A673 (cell line): ENCODE measurements at regions not wholly inside any gene's neighbourhood (a gene's known extent, or its start where the extent isn't known, plus 50 kb on each side); places are given as distances from the start of the nearest gene placed in this dataset.

Source experiments
- BruUV-seq: library from RNA; stranded (reverse); fragments of 400-500 nt; replicated peaks from 2 replicates; lab custom pipeline; 2021; lab: Mats Ljungman, UMichigan
- CTCF ChIA-PET: fragments of 300-600 bp; sonication (Branson Sonifier 250); formaldehyde crosslinking; loops from one replicate; lab custom pipeline; 2022; ENCODE audit warnings: antibody characterized with exemption; lab: Charles Lee
- POLR2A ChIA-PET: fragments of 300-600 bp; sonication (Branson Sonifier 250); formaldehyde crosslinking; loops from one replicate; lab custom pipeline; 2022; ENCODE audit warnings: antibody characterized with exemption; ENCODE audit not compliant: low non-redundant PET; lab: Charles Lee
- DNase-seq: peaks from one replicate; pipeline ENCODE4 v3.0.0-alpha.2; 2015; ENCODE audit warnings: low spot score
- H3K27ac ChIP-seq: fragments of 200-600 bp; sonication (generic); 2 replicates; pipeline ENCODE4 v1.5.1; 2016; ENCODE audit warnings: mixed run types, low read depth, mild to moderate bottlenecking, mixed read lengths, antibody characterized with exemption, low read length; ENCODE audit not compliant: poor library complexity, severe bottlenecking
- H3K27me3 ChIP-seq: fragments of 200-600 bp; sonication (generic); replicated peaks from 2 replicates; pipeline ENCODE4 v1.6.1; 2017; ENCODE audit warnings: mixed run types, low read depth, mild to moderate bottlenecking, mixed read lengths, antibody characterized with exemption, low read length; ENCODE audit not compliant: insufficient read depth, poor library complexity
- H3K36me3 ChIP-seq: fragments of 200-600 bp; sonication (generic); 2 replicates; pipeline ENCODE4 v1.6.1; 2016; ENCODE audit warnings: mixed run types, mild to moderate bottlenecking, mixed read lengths, antibody characterized with exemption, low read length; ENCODE audit not compliant: insufficient read depth, poor library complexity, severe bottlenecking
- H3K4me1 ChIP-seq: fragments of 200-600 bp; sonication (generic); 2 replicates; pipeline ENCODE4 v1.6.1; 2017; ENCODE audit warnings: mixed run types, mild to moderate bottlenecking, mixed read lengths, antibody characterized with exemption, low read length; ENCODE audit not compliant: insufficient read depth, poor library complexity, severe bottlenecking
- H3K4me3 ChIP-seq: fragments of 200-600 bp; sonication (generic); 2 replicates; pipeline ENCODE4 v1.5.1; 2016; ENCODE audit warnings: low read depth, mixed run types, mild to moderate bottlenecking, mixed read lengths, low read length; ENCODE audit not compliant: poor library complexity, severe bottlenecking
- H3K9me3 ChIP-seq: fragments of 200-600 bp; sonication (generic); 2 replicates; pipeline ENCODE4 v1.6.1; 2016; ENCODE audit warnings: mixed run types, low read depth, mild to moderate bottlenecking, mixed read lengths, antibody characterized with exemption, low read length; ENCODE audit not compliant: poor library complexity, severe bottlenecking
- CTCF ChIP-seq: fragments of 300-800, 200-600 bp; sonication (generic); conservative IDR thresholded peaks from 2 replicates; pipeline ENCODE4 v1.5.1; 2017; ENCODE audit warnings: low read depth, mild to moderate bottlenecking, antibody characterized with exemption, low read length, moderate library complexity, mixed read lengths
- EZH2 ChIP-seq: fragments of 200-600 bp; sonication (generic); IDR thresholded peaks from 2 replicates; pipeline ENCODE4 v1.6.1; 2017; ENCODE audit warnings: borderline replicate concordance, low read depth, mild to moderate bottlenecking, mixed read lengths, antibody characterized with exemption, low read length; ENCODE audit not compliant: poor library complexity, severe bottlenecking
- intact Hi-C: fragments of 100-400 bp; cut with micrococcal nuclease; formaldehyde crosslinking; loops from one replicate; pipeline ENCODE4 v1.10.0; 2022; ENCODE audit not compliant: unreplicated experiment

GRCh38 chr12:38588624-38589305 is 272.2 kb downstream of the ALG10B start:
- CTCF ChIA-PET, result no interaction called here
- TF ChIP-seq CTCF, result no peak
- no peak for TF ChIP-seq EZH2
- Histone ChIP-seq H3K4me3 (no peak overlapping the region), H3K36me3 (no peaks in the 10 kb centered on the region), H3K27me3 (no peaks in the 10 kb centered on the region), H3K27ac (no peak overlapping the region), H3K4me1 (no peaks in the 10 kb centered on the region), H3K9me3 (no peaks in the 10 kb centered on the region)
- BruUV-seq, result no TSS peak
- intact Hi-C loops, result no loop called here
- POLR2A ChIA-PET, result no interaction called here
- no peak for DNase-seq

GRCh38 chr12:38589306-38589632 is 272.7 kb downstream of the ALG10B start:
- ChIA-PET POLR2A (no interaction called here), CTCF (no interaction called here)
- intact Hi-C loops, result no loop called here
- Histone ChIP-seq H3K4me1 (no peaks in the 10 kb centered on the region), H3K27ac (no peak overlapping the region), H3K4me3 (no peak overlapping the region), H3K9me3 (no peaks in the 10 kb centered on the region), H3K36me3 (no peaks in the 10 kb centered on the region), H3K27me3 (no peaks in the 10 kb centered on the region)
- no TSS peak for BruUV-seq
- TF ChIP-seq CTCF (no peak), EZH2 (no peak)
- DNase-seq, result no peak

GRCh38 chr12:38601949-38602348 is 285.4 kb downstream of the ALG10B start:
- Histone ChIP-seq H3K27me3 (no peaks in the 10 kb centered on the region), H3K36me3 (no peaks in the 10 kb centered on the region), H3K4me3 (no peak overlapping the region), H3K9me3 (peaks cover 13% of the 10 kb centered on the region), H3K27ac (no peak overlapping the region), H3K4me1 (no peaks in the 10 kb centered on the region)
- DNase-seq, result no peak
- no peak for TF ChIP-seq EZH2
- ChIA-PET POLR2A (no interaction called here), CTCF (no interaction called here)
- intact Hi-C loops, result no loop called here
- no TSS peak for BruUV-seq
